KMS-11 (cell line): ENCODE measurements at regions not wholly inside any gene's neighbourhood (a gene's known extent, or its start where the extent isn't known, plus 50 kb on each side); places are given as distances from the start of the nearest gene placed in this dataset.

ENCODE experiments used
- H2AFZ ChIP-seq: fragments of 200-600 bp; sonication (generic); 2 replicates; pipeline ENCODE4 v1.6.1; 2016; ENCODE audit warnings: antibody characterized with exemption, mixed run types, low read depth
- H3K27ac ChIP-seq: fragments of 200-600 bp; sonication (generic); 2 replicates; pipeline ENCODE4 v1.6.1; 2016; ENCODE audit warnings: mild to moderate bottlenecking, mixed run types
- H3K27me3 ChIP-seq: fragments of 200-600 bp; sonication (generic); 2 replicates; pipeline ENCODE4 v1.6.1; 2017; ENCODE audit warnings: mild to moderate bottlenecking, low read depth, mixed run types, moderate library complexity; ENCODE audit not compliant: insufficient read depth
- H3K36me3 ChIP-seq: fragments of 200-600 bp; sonication (generic); 2 replicates; pipeline ENCODE4 v1.6.1; 2017; ENCODE audit warnings: mild to moderate bottlenecking, mixed run types; ENCODE audit not compliant: insufficient read depth
- H3K4me1 ChIP-seq: fragments of 200-600 bp; sonication (generic); 2 replicates; pipeline ENCODE4 v1.6.1; 2016; ENCODE audit warnings: mild to moderate bottlenecking, low read depth, mixed run types; ENCODE audit not compliant: poor library complexity, severe bottlenecking
- H3K4me2 ChIP-seq: fragments of 200-600 bp; sonication (generic); 2 replicates; pipeline ENCODE4 v1.7.0; 2016; ENCODE audit warnings: mild to moderate bottlenecking, mixed run types
- H3K4me3 ChIP-seq: fragments of 200-600 bp; sonication (generic); IDR thresholded peaks from 2 replicates; pipeline ENCODE4 v1.6.1; 2017; ENCODE audit warnings: low read depth, low read length, mixed read lengths; ENCODE audit not compliant: insufficient read depth
- H3K79me2 ChIP-seq: fragments of 200-600 bp; sonication (generic); 2 replicates; pipeline ENCODE4 v1.6.1; 2016; ENCODE audit warnings: low read depth, mixed run types; ENCODE audit not compliant: insufficient read depth
- H3K9ac ChIP-seq: fragments of 200-600 bp; sonication (generic); 2 replicates; pipeline ENCODE4 v1.6.1; 2016; ENCODE audit warnings: mild to moderate bottlenecking, mixed run types
- H4K20me1 ChIP-seq: fragments of 200-600 bp; sonication (generic); 2 replicates; pipeline ENCODE4 v1.6.1; 2016; ENCODE audit warnings: mild to moderate bottlenecking, mixed run types; ENCODE audit not compliant: insufficient read depth
- CTCF ChIP-seq: fragments of 200-600 bp; sonication (generic); conservative IDR thresholded peaks from 2 replicates; pipeline ENCODE4 v1.6.1; 2017; ENCODE audit warnings: low read depth, mild to moderate bottlenecking, antibody characterized with exemption, low read length, moderate library complexity, mixed read lengths

- H3K4me2 ChIP-seq = no peak overlapping the region
- no peaks in the 10 kb centered on the region for H3K36me3 ChIP-seq
- H3K4me1 ChIP-seq = no peaks in the 10 kb centered on the region
- no peak overlapping the region for H3K27ac ChIP-seq
- no peak for TF ChIP-seq CTCF
- H3K9ac ChIP-seq = no peak overlapping the region
- no peaks in the 10 kb centered on the region for H3K27me3 ChIP-seq
- H2AFZ ChIP-seq = no peak overlapping the region
- H4K20me1 ChIP-seq = no peaks in the 10 kb centered on the region
- H3K4me3 ChIP-seq = no peak overlapping the region
- no peaks in the 10 kb centered on the region for H3K79me2 ChIP-seq
These were observed 185.6 kb upstream of the COPS8 start for GRCh38 chr2:236899950-236900640.

DNA sequence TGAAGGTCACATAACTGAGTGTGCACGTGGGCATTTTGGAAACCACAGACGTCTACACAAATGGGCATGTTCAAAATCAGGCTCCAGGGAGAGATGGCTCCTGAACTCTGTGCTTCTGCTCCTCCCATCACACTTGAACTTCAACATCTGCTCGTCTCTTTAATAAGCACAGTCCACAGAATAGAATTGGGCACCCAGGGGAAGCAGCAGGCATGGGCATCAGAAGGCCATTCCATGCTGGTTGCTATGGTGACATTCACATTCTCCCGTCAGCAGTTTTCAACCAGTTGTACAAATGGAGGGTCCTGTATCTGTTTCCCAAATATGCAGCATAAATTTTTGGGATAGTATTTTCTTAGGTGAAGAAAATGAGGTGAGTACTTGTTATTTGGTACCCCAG is 183.7 kb upstream of the COPS8 start:
- Histone ChIP-seq H3K9ac (no peak overlapping the region), H3K4me2 (no peak overlapping the region), H4K20me1 (no peaks in the 10 kb centered on the region), H3K4me1 (no peaks in the 10 kb centered on the region), H3K36me3 (no peaks in the 10 kb centered on the region), H3K79me2 (no peaks in the 10 kb centered on the region), H2AFZ (no peak overlapping the region), H3K4me3 (no peak overlapping the region), H3K27ac (no peak overlapping the region), H3K27me3 (no peaks in the 10 kb centered on the region)
- no peak for TF ChIP-seq CTCF

DNA sequence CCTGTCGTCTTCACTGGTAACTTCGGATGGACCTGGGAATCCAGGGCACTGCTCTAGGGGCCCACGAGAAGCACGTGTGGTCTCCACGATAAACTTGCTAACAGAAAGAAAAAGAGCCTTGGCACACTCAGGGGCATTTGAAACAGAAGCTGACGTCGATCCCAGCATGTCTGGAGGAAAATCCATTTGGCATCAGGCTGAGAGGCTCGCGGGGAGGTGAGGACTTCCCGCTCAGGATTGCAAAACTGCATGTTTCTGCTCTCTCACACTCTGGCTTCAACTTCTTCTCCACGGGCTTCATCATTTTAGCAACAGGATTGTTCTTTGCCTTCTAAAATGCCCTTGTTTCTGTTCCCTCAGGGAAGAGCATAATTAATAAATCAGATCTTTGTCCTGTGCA is 181.7 kb upstream of the COPS8 start:
- Histone ChIP-seq H3K79me2 (no peaks in the 10 kb centered on the region), H4K20me1 (no peaks in the 10 kb centered on the region), H3K9ac (no peak overlapping the region), H2AFZ (no peak overlapping the region), H3K4me1 (no peaks in the 10 kb centered on the region), H3K27ac (no peak overlapping the region), H3K4me2 (no peak overlapping the region), H3K27me3 (no peaks in the 10 kb centered on the region), H3K36me3 (no peaks in the 10 kb centered on the region), H3K4me3 (no peak overlapping the region)
- TF ChIP-seq CTCF = no peak

DNA sequence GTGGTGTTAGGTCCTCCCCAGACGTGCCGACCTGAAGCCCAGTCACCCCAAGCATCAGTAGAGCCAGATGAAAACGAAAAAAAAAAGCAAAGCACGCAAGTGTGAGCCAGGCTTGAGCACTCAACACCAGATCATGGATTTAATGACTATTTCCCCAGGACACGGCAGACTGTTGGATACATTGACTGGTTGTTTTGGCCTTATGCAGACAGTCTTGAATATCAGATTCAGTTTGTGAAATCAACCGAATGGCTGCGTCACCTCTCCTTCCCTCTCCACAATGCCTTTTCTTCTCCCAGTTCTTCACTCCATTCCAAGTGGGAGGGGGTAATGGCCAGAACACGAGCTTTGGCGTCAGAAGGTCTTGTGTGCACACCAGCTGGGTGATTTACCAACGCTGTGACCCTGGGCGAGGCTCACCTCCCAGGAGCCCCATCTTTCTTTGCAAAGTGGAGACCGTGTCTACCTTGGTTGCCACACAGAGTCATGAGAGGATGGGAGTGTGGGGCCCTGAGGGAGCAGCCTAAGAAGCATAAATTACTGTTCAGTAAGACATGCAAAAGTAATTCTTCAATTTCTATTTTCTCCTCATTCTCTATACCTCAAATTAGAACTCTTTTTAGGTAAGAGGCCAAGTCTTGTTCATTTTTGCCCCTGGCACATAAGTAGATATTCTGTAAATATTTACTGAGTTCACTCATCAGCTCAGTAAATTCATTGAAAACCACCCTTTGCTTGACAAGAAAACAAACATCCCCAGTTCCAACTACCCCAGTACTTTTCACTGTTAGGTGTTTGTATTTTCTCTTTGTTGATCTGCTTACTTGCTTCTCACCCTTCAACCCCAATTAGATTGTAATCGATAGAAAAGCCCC is 181.1 kb upstream of the COPS8 start:
- H3K4me2 ChIP-seq = no peak overlapping the region
- no peak overlapping the region for H3K27ac ChIP-seq
- no peaks in the 10 kb centered on the region for H3K4me1 ChIP-seq
- no peak overlapping the region for H3K4me3 ChIP-seq
- H2AFZ ChIP-seq = no peak overlapping the region
- no peak overlapping the region for H3K9ac ChIP-seq
- H3K27me3 ChIP-seq = no peaks in the 10 kb centered on the region
- no peaks in the 10 kb centered on the region for H3K79me2 ChIP-seq
- TF ChIP-seq CTCF = no peak
- H3K36me3 ChIP-seq = no peaks in the 10 kb centered on the region
- no peaks in the 10 kb centered on the region for H4K20me1 ChIP-seq
